ENCODE measurements at regions not wholly inside any gene's neighbourhood (a gene's known extent, or its start where the extent isn't known, plus 50 kb on each side); places are given as distances from the start of the nearest gene placed in this dataset.

GRCh38 chr9:84499969-84500582 lies 159.5 kb upstream of the SLC28A3 start:
- TF ChIP-seq, protein P1, sequence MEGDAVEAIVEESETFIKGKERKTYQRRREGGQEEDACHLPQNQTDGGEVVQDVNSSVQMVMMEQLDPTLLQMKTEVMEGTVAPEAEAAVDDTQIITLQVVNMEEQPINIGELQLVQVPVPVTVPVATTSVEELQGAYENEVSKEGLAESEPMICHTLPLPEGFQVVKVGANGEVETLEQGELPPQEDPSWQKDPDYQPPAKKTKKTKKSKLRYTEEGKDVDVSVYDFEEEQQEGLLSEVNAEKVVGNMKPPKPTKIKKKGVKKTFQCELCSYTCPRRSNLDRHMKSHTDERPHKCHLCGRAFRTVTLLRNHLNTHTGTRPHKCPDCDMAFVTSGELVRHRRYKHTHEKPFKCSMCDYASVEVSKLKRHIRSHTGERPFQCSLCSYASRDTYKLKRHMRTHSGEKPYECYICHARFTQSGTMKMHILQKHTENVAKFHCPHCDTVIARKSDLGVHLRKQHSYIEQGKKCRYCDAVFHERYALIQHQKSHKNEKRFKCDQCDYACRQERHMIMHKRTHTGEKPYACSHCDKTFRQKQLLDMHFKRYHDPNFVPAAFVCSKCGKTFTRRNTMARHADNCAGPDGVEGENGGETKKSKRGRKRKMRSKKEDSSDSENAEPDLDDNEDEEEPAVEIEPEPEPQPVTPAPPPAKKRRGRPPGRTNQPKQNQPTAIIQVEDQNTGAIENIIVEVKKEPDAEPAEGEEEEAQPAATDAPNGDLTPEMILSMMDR (IDR thresholded peaks at IDR 0.05) = no peak
- no peak for TF ChIP-seq POLR2A (IDR thresholded peaks at IDR 0.05)

All from esophagus squamous epithelium (tissue), 4 donors.